GM21825 (cell line): ENCODE measurements at regions not wholly inside any gene's neighbourhood (a gene's known extent, or its start where the extent isn't known, plus 50 kb on each side); places are given as distances from the start of the nearest gene placed in this dataset.

Experiments used
- ATAC-seq: cut with Tn5 transposase; IDR thresholded peaks from one replicate; pipeline ENCODE4 v1.9.1; 2021; ENCODE audit warnings: mild to moderate bottlenecking, moderate library complexity; ENCODE audit not compliant: unreplicated experiment

GRCh38 chr14:86675059-86675458 lies 1145.1 kb downstream of the FLRT2 start:
- ATAC-seq, result no peak

DNA sequence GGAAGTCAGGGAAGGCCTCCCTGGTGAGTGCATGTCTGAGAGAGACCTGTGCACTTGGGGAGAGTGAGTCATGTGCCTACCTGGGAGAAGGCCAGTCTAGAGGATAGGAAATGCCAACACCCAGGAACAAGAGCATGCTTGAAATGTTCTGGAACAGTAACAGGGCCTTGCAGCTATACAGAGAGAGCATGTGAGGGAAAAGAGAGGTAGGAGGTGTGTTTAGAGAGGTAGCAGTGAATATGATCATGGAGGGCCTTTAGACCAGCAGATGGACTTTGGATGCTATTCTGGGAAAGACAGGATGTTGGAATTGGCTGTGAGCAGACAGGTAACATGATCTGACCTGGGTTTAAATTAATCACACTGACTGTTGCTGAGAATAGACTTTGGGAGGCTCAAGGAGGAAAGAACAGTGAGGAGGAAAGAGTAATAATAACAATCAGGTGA lies 1143.6 kb downstream of the FLRT2 start:
- ATAC-seq, result no peak

GRCh38 chr14:86672080-86672479 lies 1142.1 kb downstream of the FLRT2 start:
- no peak for ATAC-seq

DNA sequence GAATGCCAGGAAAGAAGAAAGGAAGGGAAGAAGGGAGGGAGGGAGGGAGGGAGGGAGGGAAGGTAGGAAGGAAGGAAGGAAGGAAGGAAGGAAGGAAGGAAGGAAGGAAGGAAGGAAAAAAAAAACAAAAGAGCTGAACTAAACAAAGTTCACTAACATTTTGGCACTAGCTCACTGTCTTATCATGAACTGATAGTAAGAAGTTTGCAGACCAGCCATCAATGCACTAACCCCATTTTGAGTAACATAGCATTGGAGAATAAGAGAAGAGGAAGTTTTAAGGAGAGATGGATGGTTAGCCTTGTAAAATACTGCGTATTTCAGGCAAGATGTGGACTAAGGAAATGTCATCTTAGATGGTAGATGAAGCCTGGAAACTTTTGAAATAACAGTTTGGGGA lies 1136.0 kb downstream of the FLRT2 start:
- ATAC-seq, result no peak

DNA sequence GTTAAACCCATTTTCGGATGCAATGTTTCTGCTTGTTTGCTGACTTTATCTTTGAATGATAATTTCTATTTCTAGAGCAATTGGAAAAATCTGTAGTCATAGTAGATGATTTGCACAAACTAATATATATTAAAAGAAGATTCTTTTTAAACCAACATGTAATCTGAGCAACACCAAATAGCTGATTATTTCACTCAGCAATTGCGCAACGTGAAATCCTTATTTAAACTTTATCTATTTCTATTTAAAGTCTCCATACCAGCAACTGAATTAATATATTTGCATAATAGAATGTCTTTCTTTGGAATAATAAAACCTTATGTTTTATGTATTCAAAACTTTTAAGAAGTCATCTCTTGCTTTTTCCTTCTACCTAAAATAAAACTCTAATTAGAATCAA lies 1132.4 kb downstream of the FLRT2 start:
- no peak for ATAC-seq

DNA sequence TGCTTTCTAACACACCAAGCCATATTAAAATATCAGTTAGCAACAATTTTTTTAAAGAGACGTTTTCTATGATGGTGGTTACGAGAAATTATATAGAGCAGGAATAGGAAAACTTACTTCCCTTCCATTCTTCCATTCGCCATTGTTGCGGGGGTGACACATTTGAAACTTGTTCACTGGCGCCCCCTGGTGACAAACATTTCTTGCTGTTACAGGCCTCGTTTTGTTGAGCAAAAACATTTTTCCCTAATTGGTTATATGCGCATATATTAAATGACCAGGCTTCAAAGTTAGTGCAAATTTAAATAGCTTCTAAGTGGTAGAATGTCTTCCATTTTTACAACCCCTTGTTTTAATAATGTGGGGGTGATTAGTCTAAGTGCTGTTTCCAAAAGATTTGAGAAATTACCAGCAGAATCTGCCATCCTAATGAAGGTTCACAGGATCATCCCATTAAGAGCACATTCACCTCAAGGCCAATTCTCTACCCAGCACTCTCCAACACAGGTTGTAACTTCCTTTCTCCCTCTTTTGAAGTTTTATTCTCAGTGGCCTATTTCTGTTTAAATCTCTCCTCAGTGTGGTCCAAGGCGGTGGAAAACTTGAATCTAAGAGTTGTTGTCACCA lies 1124.7 kb downstream of the FLRT2 start:
- no peak for ATAC-seq

GRCh38 chr14:86652526-86652925 lies 1122.6 kb downstream of the FLRT2 start:
- ATAC-seq, result no peak

GRCh38 chr14:86646696-86647690 lies 1117.0 kb downstream of the FLRT2 start:
- ATAC-seq, result no peak

DNA sequence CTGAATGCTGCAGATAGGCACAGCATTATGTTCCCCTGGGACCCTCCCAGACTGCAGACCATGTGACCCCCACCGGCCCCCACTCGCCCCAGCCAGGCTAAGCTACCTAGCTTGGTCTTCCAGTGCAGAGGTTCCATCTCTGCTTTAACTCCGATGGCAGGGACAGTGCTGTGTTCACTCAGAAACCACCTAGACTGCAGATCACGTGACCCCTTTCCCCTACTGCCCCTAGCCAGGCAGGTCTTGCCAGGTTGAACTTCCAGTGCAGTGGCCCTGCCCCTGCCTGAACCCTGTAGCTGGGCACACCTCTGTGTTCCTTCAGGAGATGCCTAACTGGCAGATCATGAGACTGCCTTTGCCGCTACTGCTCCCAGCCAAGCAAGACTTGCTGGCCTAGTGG lies 1116.2 kb downstream of the FLRT2 start:
- no peak for ATAC-seq

DNA sequence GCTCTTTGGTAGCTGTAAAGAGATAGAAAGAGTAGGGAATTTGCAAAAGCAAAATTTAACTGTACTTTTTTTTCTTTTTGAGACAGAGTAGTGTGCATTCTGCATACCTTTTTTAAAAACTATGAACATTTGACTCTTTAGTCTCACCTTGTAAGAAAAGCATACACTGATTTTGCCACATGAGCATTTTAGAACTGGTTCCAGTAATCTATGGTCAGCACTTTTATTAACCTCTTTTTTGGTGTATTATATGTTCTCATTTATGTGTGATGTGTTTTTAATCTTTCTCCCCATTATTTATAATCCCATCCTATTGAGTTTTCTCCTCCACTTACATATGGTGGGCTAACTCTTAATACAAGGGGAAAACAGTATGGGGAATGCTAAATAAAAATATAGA lies 1111.4 kb downstream of the FLRT2 start:
- ATAC-seq, result no peak

DNA sequence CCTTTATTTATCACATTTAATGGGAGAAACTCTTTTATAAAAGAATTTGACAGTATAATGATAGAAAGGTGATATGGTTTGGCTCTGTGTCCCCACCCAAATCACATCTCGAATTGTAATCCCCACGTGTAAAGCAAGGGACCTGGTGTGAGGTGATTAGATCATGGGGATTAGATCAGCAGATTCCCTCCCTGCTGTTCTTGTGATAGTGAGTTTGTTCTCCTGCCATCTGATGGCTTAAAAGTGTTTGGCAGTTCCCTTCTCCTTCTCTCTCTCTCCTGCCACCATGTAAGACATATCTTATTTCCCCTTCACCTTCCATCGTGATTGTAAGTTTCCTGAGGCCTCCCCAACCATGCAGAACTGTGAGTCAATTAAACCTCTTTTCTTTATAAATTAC lies 1110.3 kb downstream of the FLRT2 start:
- ATAC-seq, result no peak

- no peak for ATAC-seq
Observed at GRCh38 chr14:86639666-86640065, 1109.7 kb downstream of the FLRT2 start.

DNA sequence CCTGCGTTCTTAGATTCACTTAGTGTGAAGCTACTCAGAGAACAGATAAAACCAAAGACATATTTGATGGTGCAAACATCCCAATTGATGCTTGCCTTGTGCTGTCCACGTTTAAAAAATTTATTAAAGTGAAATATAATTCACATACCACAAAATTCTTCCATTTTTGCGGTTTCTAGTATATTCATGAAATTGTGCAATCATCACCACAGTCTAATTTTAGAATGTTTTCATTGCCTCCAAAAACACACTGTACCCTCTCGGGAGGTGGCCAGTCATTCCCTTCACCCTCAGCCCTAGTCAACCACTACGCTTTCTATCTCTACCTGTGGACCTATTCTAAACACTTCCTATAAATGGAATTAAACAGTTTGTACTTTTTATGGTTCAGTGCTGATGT lies 1109.2 kb downstream of the FLRT2 start:
- ATAC-seq, result no peak

DNA sequence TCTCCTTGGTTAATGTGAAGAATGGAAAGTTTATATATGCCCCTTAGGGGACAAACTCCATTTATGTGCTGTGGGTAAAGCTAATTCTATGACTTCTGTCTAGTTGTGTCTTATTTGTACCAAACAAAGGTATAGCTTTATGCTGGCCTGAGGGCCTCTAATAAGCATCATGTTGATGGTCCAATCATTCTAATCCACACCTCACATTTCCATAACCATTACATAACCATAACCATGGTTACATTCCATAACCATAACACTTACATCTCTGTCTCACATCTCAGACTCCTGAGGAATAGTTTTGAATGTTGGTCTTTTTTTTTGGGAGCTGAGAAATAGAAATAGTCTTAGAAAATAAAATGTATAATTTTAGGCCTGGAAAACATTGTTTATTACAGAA lies 1097.1 kb downstream of the FLRT2 start:
- no peak for ATAC-seq

- no peak for ATAC-seq
Observed at GRCh38 chr14:86626530-86626929, 1096.6 kb downstream of the FLRT2 start.

GRCh38 chr14:86625637-86626036 lies 1095.7 kb downstream of the FLRT2 start:
- ATAC-seq, result no peak

GRCh38 chr14:86619726-86620125 lies 1089.8 kb downstream of the FLRT2 start:
- ATAC-seq, result no peak

- ATAC-seq, result no peak
Observed at GRCh38 chr14:86613786-86614185, 1083.8 kb downstream of the FLRT2 start.

DNA sequence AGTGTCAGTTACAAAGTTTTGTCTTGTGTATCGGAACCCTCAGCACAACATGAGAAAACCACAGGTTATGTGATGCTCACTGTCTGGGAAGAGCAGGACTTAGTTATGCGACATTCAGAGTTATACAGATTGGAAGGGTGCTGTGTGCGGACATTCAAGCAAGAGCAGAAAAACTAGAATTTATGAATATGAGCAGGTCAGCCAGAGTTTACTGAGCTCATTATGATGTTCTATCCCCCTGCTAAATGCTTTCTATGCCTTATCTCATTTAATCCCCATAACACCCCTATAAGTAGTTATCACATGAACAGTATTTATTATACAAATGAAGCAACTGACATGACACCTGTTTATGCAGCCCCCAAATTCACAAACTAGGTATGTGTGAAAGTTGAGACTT lies 1083.2 kb downstream of the FLRT2 start:
- ATAC-seq, result no peak

GRCh38 chr14:86604561-86604960 lies 1074.6 kb downstream of the FLRT2 start:
- no peak for ATAC-seq

DNA sequence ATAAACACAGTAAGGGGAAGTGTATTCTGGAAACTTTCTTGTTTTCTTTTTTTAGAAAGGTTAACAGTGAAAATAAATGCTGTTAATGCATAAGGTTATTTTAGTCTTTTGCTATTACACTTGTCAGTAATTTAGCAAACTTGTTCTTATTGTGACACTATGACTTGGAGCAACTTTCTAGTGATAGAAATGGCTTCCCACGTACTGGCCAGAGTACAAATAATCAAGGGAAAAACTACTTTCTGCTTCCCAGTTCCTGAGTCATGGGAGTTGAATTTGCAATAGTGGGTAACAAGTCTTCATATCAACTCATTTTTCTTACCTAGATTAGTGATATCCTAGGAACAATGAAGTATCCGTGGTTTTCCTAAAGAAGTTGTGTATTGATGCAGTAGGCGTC lies 1072.3 kb downstream of the FLRT2 start:
- ATAC-seq, result no peak

- ATAC-seq, result no peak
Observed at GRCh38 chr14:86601813-86602212, 1071.9 kb downstream of the FLRT2 start.
